ENCODE measurements at regions not wholly inside any gene's neighbourhood (a gene's known extent, or its start where the extent isn't known, plus 50 kb on each side); places are given as distances from the start of the nearest gene placed in this dataset.

DNA sequence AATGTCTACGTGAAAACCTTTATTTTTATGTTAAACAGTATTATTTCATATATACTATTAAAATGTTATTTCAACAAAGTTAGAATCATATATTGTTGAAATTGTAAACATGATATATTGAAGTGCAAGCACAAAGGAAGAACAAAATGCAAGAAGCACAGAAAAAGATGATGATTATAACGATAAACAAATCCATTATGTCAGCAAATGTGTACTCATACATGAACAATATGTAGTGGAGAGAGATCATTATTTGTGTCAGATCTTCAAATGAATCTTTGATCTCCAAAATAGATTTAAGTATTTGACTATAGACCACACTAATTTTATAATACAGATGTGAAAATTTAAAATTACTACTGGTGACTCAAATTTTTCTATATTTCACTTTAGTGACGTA lies 1104.4 kb upstream of the CRIM1 start:
- 34% methylated on average over 3 of the region's 3 CpGs for WGBS (ENCODE audit: insufficient coverage, low coverage, low lambda C conversion rate, missing lambda C conversion rate)
- Histone ChIP-seq H3K9me3 (no peaks in the 10 kb centered on the region), H3K27ac (no peak overlapping the region), H3K4me1 (no peaks in the 10 kb centered on the region), H3K36me3 (no peaks in the 10 kb centered on the region), H3K27me3 (no peaks in the 10 kb centered on the region), H3K4me3 (no peak overlapping the region)
- TF ChIP-seq, protein P1, sequence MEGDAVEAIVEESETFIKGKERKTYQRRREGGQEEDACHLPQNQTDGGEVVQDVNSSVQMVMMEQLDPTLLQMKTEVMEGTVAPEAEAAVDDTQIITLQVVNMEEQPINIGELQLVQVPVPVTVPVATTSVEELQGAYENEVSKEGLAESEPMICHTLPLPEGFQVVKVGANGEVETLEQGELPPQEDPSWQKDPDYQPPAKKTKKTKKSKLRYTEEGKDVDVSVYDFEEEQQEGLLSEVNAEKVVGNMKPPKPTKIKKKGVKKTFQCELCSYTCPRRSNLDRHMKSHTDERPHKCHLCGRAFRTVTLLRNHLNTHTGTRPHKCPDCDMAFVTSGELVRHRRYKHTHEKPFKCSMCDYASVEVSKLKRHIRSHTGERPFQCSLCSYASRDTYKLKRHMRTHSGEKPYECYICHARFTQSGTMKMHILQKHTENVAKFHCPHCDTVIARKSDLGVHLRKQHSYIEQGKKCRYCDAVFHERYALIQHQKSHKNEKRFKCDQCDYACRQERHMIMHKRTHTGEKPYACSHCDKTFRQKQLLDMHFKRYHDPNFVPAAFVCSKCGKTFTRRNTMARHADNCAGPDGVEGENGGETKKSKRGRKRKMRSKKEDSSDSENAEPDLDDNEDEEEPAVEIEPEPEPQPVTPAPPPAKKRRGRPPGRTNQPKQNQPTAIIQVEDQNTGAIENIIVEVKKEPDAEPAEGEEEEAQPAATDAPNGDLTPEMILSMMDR (IDR thresholded peaks at IDR 0.05), result no peak
- no peak for TF ChIP-seq POLR2A (IDR thresholded peaks at IDR 0.05)
- ATAC-seq (no peak), DNase-seq (no peak)
- intact Hi-C loops (cut with DNase I), result no loop called here

DNA sequence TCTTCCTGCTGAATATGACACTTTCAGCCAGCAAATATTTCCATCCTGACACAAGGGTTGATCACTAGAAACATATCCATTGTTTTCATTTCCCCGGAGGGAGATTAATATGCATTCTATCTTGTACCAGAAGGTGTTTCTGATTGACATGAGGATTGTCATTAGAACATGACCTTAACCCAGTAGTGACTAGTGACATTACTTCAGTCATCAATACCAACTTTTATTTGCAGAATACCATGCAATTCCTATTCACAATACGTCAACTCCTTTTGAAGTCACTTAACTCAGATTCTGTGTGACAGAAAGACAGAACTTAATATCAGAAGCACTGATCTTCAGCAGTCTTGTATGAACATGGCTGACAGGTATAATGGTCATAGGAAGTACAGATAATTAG lies 1108.9 kb upstream of the CRIM1 start:
- Histone ChIP-seq H3K27ac (no peak overlapping the region), H3K9me3 (no peaks in the 10 kb centered on the region), H3K4me1 (no peaks in the 10 kb centered on the region), H3K27me3 (no peaks in the 10 kb centered on the region), H3K36me3 (no peaks in the 10 kb centered on the region), H3K4me3 (no peak overlapping the region)
- no peak for DNase-seq
- no peak for ATAC-seq
- WGBS (ENCODE audit: insufficient coverage, low coverage, low lambda C conversion rate, missing lambda C conversion rate), result 43% methylated on average over 2 of the region's 2 CpGs
- no peak for TF ChIP-seq POLR2A (IDR thresholded peaks at IDR 0.05)
- TF ChIP-seq, protein P1 (IDR thresholded peaks at IDR 0.05), result no peak
- intact Hi-C loops (cut with DNase I), result no loop called here

DNA sequence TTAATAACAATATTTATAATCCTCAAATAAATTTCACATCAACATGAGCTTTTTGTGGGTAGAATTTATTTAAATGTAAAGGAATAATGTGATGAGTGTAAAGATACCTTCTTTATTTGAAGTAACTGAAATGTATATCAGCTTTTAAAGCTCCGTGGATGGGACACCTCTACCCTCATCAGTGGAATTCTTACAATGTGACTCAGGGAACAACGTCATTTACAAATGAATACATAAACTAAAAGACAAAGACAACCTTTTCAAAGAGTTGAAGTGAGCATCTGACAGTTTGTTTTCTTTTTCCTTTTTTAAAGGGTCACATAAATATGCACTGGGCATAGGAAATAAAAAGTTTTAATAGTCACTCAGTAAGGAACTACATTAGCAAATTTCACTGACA lies 1127.0 kb upstream of the CRIM1 start:
- Histone ChIP-seq H3K9me3 (no peaks in the 10 kb centered on the region), H3K4me1 (no peaks in the 10 kb centered on the region), H3K4me3 (no peak overlapping the region), H3K36me3 (no peaks in the 10 kb centered on the region), H3K27ac (no peak overlapping the region), H3K27me3 (no peaks in the 10 kb centered on the region)
- intact Hi-C loops (cut with DNase I), result no loop called here
- TF ChIP-seq, protein P1 (IDR thresholded peaks at IDR 0.05), result no peak
- WGBS (ENCODE audit: insufficient coverage, low coverage, low lambda C conversion rate, missing lambda C conversion rate), result 4% methylated on average over 2 of the region's 2 CpGs
- ATAC-seq, result no peak
- no peak for DNase-seq

DNA sequence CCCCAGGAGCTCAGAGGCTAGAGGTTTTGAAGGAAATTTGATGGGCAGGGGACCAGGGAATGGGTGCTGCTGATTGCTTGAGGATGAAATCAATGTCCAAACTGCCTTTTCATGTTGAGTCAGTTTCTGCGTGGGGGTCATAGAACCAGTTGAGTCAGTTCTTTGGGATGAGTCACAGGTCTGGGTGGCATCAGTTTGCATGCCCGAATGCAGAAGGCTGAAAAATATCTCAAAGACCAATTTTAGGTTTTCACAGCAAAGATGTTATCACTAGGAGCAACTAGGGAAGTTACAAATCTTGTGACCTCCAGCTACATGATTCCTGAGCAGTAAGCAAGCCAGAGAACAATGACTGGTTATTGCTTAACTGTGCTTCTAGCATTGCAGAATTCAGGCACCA lies 1135.1 kb upstream of the CRIM1 start:
- Histone ChIP-seq H3K9me3 (no peaks in the 10 kb centered on the region), H3K27ac (no peak overlapping the region), H3K27me3 (no peaks in the 10 kb centered on the region), H3K4me3 (no peak overlapping the region), H3K4me1 (no peaks in the 10 kb centered on the region), H3K36me3 (no peaks in the 10 kb centered on the region)
- 43% methylated on average over 1 of the region's 2 CpGs for WGBS (ENCODE audit: insufficient coverage, low coverage, low lambda C conversion rate, missing lambda C conversion rate)
- TF ChIP-seq, protein P1 (IDR thresholded peaks at IDR 0.05), result no peak
- no peak for TF ChIP-seq POLR2A (IDR thresholded peaks at IDR 0.05)
- intact Hi-C loops (cut with DNase I), result no loop called here
- ATAC-seq (no peak), DNase-seq (no peak)

DNA sequence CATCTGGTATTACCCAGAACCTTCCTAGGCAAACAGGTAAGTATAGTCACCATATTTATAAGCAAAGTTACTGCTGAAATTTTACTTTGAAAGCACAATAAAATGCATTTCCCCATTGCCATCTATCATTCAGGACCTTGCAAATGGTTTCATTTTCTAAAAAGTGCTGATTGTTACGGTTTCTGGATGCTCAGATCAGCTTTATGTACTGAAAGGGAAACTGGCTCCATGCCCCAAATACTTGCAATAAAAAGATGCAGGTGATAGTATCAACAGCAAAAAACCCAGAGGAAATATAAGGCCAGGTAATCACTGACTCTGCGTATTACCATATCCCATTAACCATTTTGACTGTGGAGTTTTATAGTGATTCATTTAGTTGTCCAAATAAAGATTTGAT lies 1150.7 kb upstream of the CRIM1 start:
- ATAC-seq (no peak), DNase-seq (no peak)
- no peaks in the 10 kb centered on the region for H3K4me1 ChIP-seq
- H3K4me3 ChIP-seq, result no peak overlapping the region
- WGBS (ENCODE audit: insufficient coverage, low coverage, low lambda C conversion rate, missing lambda C conversion rate), result 58% methylated on average over 2 of the region's 2 CpGs
- no peak overlapping the region for H3K27ac ChIP-seq
- H3K9me3 ChIP-seq, result no peaks in the 10 kb centered on the region
- H3K36me3 ChIP-seq, result no peaks in the 10 kb centered on the region
- H3K27me3 ChIP-seq, result no peaks in the 10 kb centered on the region
- TF ChIP-seq, protein P1 (IDR thresholded peaks at IDR 0.05), result no peak
- no peak for TF ChIP-seq POLR2A (IDR thresholded peaks at IDR 0.05)
- intact Hi-C loops (cut with DNase I), result no loop called here

Data from right lobe of liver (tissue), 6 donors.